HG03139 (cell line): ENCODE measurements at regions not wholly inside any gene's neighbourhood (a gene's known extent, or its start where the extent isn't known, plus 50 kb on each side); places are given as distances from the start of the nearest gene placed in this dataset.
"Not testable (repeated sequence)": the region's sequence is repeated elsewhere in the genome, so short reads cannot be mapped to it uniquely, and the experiment has no call there.

ENCODE experiments used
- ATAC-seq: cut with Tn5 transposase; IDR thresholded peaks from one replicate; pipeline ENCODE4 v1.9.1; 2021; ENCODE audit not compliant: unreplicated experiment

GRCh38 chr12:127767656-127768055 is 499.3 kb upstream of the TMEM132C start:
- no peak for ATAC-seq

GRCh38 chr12:127770118-127770517 is 496.9 kb upstream of the TMEM132C start:
- no peak for ATAC-seq

- ATAC-seq, result no peak
Observed at GRCh38 chr12:127771546-127771945, 495.4 kb upstream of the TMEM132C start.

- no peak for ATAC-seq
Observed at GRCh38 chr12:127773520-127773919, 493.4 kb upstream of the TMEM132C start.

GRCh38 chr12:127774828-127775227 is 492.1 kb upstream of the TMEM132C start:
- ATAC-seq, result no peak

GRCh38 chr12:127779301-127780045 is 487.5 kb upstream of the TMEM132C start:
- no peak for ATAC-seq

GRCh38 chr12:127780881-127781280 is 486.1 kb upstream of the TMEM132C start:
- no peak for ATAC-seq

GRCh38 chr12:127781336-127781735 is 485.6 kb upstream of the TMEM132C start:
- no peak for ATAC-seq

GRCh38 chr12:127785540-127785939 is 481.4 kb upstream of the TMEM132C start:
- no peak for ATAC-seq

GRCh38 chr12:127785986-127786590 is 480.9 kb upstream of the TMEM132C start:
- no peak for ATAC-seq

GRCh38 chr12:127787544-127787943 is 479.4 kb upstream of the TMEM132C start:
- no peak for ATAC-seq

GRCh38 chr12:127790376-127790775 is 476.6 kb upstream of the TMEM132C start:
- no peak for ATAC-seq

GRCh38 chr12:127791217-127791616 is 475.8 kb upstream of the TMEM132C start:
- ATAC-seq, result no peak

GRCh38 chr12:127797918-127798317 is 469.1 kb upstream of the TMEM132C start:
- no peak for ATAC-seq

GRCh38 chr12:127802271-127802670 is 464.7 kb upstream of the TMEM132C start:
- no peak for ATAC-seq

- no peak for ATAC-seq
Observed at GRCh38 chr12:127803545-127803944, 463.4 kb upstream of the TMEM132C start.

GRCh38 chr12:127809275-127809674 is 457.7 kb upstream of the TMEM132C start:
- no peak for ATAC-seq

- no peak for ATAC-seq
Observed at GRCh38 chr12:127810041-127810440, 456.9 kb upstream of the TMEM132C start.

GRCh38 chr12:127810459-127810858 is 456.5 kb upstream of the TMEM132C start:
- ATAC-seq, result not testable (repeated sequence)

- no peak for ATAC-seq
Observed at GRCh38 chr12:127811988-127812387, 455.0 kb upstream of the TMEM132C start.

GRCh38 chr12:127813147-127813546 is 453.8 kb upstream of the TMEM132C start:
- ATAC-seq, result no peak

GRCh38 chr12:127819056-127819455 is 447.9 kb upstream of the TMEM132C start:
- no peak for ATAC-seq

GRCh38 chr12:127820271-127820670 is 446.7 kb upstream of the TMEM132C start:
- ATAC-seq, result no peak
